H54 (cell line): ENCODE measurements at regions not wholly inside any gene's neighbourhood (a gene's known extent, or its start where the extent isn't known, plus 50 kb on each side); places are given as distances from the start of the nearest gene placed in this dataset.
"Not testable (repeated sequence)": the region's sequence is repeated elsewhere in the genome, so short reads cannot be mapped to it uniquely, and the experiment has no call there.

Experiments used
- DNase-seq: peaks from one replicate; pipeline ENCODE4 v3.0.0; 2011; ENCODE audit warnings: low spot score, mixed read lengths; ENCODE audit not compliant: insufficient read length
- FAIRE-seq: peaks from 3 replicates; lab custom pipeline; 2011; peaks lifted over from hg19 to GRCh38; lab: Jason Lieb, UNC
- POLR2A ChIP-seq: IDR thresholded peaks from 2 replicates; pipeline ENCODE4 v1.6.1; 2011; ENCODE audit warnings: low read depth, mild to moderate bottlenecking, low read length

- FAIRE-seq (no peak), DNase-seq (no peak)
- TF ChIP-seq POLR2A = no peak
Measured at GRCh38 chr14:104262515-104263514, 124.4 kb downstream of the KIF26A start.

- TF ChIP-seq POLR2A = no peak
- DNase-seq = no peak
Measured at GRCh38 chr14:104263675-104264358, 125.4 kb downstream of the KIF26A start.

GRCh38 chr14:104264495-104265265 lies 126.3 kb downstream of the KIF26A start:
- no peak for TF ChIP-seq POLR2A
- FAIRE-seq = no peak
- no peak for DNase-seq

More at GRCh38 chr14:104263675-104264358, 125.4 kb downstream of the KIF26A start:
- FAIRE-seq = no peak

- no peak for DNase-seq
- FAIRE-seq = no peak
- no peak for TF ChIP-seq POLR2A
Measured at GRCh38 chr14:104265918-104266630, 127.7 kb downstream of the KIF26A start.

- no peak for FAIRE-seq
- TF ChIP-seq POLR2A = no peak
- DNase-seq = no peak
Measured at GRCh38 chr14:104266631-104267575, 128.5 kb downstream of the KIF26A start.

GRCh38 chr14:104267895-104268294 lies 129.5 kb downstream of the KIF26A start:
- TF ChIP-seq POLR2A = no peak
- FAIRE-seq (no peak), DNase-seq (no peak)

GRCh38 chr14:104268295-104268694 lies 129.9 kb downstream of the KIF26A start:
- no peak for TF ChIP-seq POLR2A
- no peak for FAIRE-seq
- no peak for DNase-seq

GRCh38 chr14:104268725-104269436 lies 130.5 kb downstream of the KIF26A start:
- DNase-seq = no peak
- TF ChIP-seq POLR2A = no peak

GRCh38 chr14:104269511-104270241 lies 131.3 kb downstream of the KIF26A start:
- not testable (repeated sequence) for DNase-seq, FAIRE-seq

More at GRCh38 chr14:104268725-104269436, 130.5 kb downstream of the KIF26A start:
- FAIRE-seq = no peak

- no peak for TF ChIP-seq POLR2A
- FAIRE-seq = no peak
- no peak for DNase-seq
Measured at GRCh38 chr14:104271391-104271790, 133.0 kb downstream of the KIF26A start.

GRCh38 chr14:104274806-104275205 lies 136.4 kb downstream of the KIF26A start:
- no peak for DNase-seq
- FAIRE-seq = no peak
- no peak for TF ChIP-seq POLR2A
